Putamen (tissue), 1 donor: ENCODE measurements at regions not wholly inside any gene's neighbourhood (a gene's known extent, or its start where the extent isn't known, plus 50 kb on each side); places are given as distances from the start of the nearest gene placed in this dataset.

Experiments
- DNase-seq: peaks from one replicate; pipeline ENCODE4 v3.0.0-alpha.2; 2016; ENCODE audit warnings: low spot score

- no peak for DNase-seq
Observed at GRCh38 chr2:14533131-14533757, 99.3 kb upstream of the LRATD1 start.

GRCh38 chr2:14535156-14535555 lies 97.4 kb upstream of the LRATD1 start:
- no peak for DNase-seq

- DNase-seq: no peak
Observed at GRCh38 chr2:14536976-14537375, 95.5 kb upstream of the LRATD1 start.

GRCh38 chr2:14540015-14540414 lies 92.5 kb upstream of the LRATD1 start:
- DNase-seq: no peak

- no peak for DNase-seq
Observed at GRCh38 chr2:14543284-14543683, 89.2 kb upstream of the LRATD1 start.

- DNase-seq: no peak
Observed at GRCh38 chr2:14544247-14544646, 88.3 kb upstream of the LRATD1 start.

- no peak for DNase-seq
Observed at GRCh38 chr2:14547830-14548229, 84.7 kb upstream of the LRATD1 start.

GRCh38 chr2:14550658-14551057 lies 81.9 kb upstream of the LRATD1 start:
- DNase-seq: no peak

- DNase-seq: no peak
Observed at GRCh38 chr2:14551069-14551468, 81.4 kb upstream of the LRATD1 start.

GRCh38 chr2:14552286-14552685 lies 80.2 kb upstream of the LRATD1 start:
- no peak for DNase-seq

GRCh38 chr2:14552818-14553217 lies 79.7 kb upstream of the LRATD1 start:
- DNase-seq: no peak

GRCh38 chr2:14554849-14555545 lies 77.5 kb upstream of the LRATD1 start:
- DNase-seq: no peak

- no peak for DNase-seq
Observed at GRCh38 chr2:14557111-14557510, 75.4 kb upstream of the LRATD1 start.

- DNase-seq: no peak
Observed at GRCh38 chr2:14557916-14558315, 74.6 kb upstream of the LRATD1 start.

GRCh38 chr2:14558335-14558919 lies 74.1 kb upstream of the LRATD1 start:
- no peak for DNase-seq

GRCh38 chr2:14560716-14561115 lies 71.8 kb upstream of the LRATD1 start:
- DNase-seq: no peak

- no peak for DNase-seq
Observed at GRCh38 chr2:14563324-14563723, 69.2 kb upstream of the LRATD1 start.

- no peak for DNase-seq
Observed at GRCh38 chr2:14565666-14566065, 66.9 kb upstream of the LRATD1 start.

GRCh38 chr2:14567561-14567960 lies 65.0 kb upstream of the LRATD1 start:
- DNase-seq: no peak

- DNase-seq: no peak
Observed at GRCh38 chr2:14569294-14569693, 63.2 kb upstream of the LRATD1 start.

- DNase-seq: no peak
Observed at GRCh38 chr2:14572633-14573032, 59.9 kb upstream of the LRATD1 start.

GRCh38 chr2:14577843-14578242 lies 54.7 kb upstream of the LRATD1 start:
- DNase-seq: no peak
